C4-2B (cell line): ENCODE measurements at regions not wholly inside any gene's neighbourhood (a gene's known extent, or its start where the extent isn't known, plus 50 kb on each side); places are given as distances from the start of the nearest gene placed in this dataset.
"Not testable (repeated sequence)": the region's sequence is repeated elsewhere in the genome, so short reads cannot be mapped to it uniquely, and the experiment has no call there.

ENCODE experiments used
- H3K27ac ChIP-seq: fragments of 450-650 bp; 2 replicates; pipeline ENCODE4 v1.5.1; 2017
- CTCF ChIP-seq: fragments of 450-650 bp; conservative IDR thresholded peaks from 2 replicates; pipeline ENCODE4 v1.5.1; 2017; ENCODE audit warnings: mild to moderate bottlenecking
- ZFX ChIP-seq: fragments of 450-650 bp; IDR thresholded peaks from 2 replicates; pipeline ENCODE4 v1.6.1; 2017

GRCh38 chr5:67771791-67772190 is 443.8 kb upstream of the PIK3R1 start:
- no peak overlapping the region for H3K27ac ChIP-seq
- TF ChIP-seq CTCF, result no peak
- TF ChIP-seq ZFX, result no peak

- H3K27ac ChIP-seq, result no peak overlapping the region
Measured at GRCh38 chr5:67771221-67771620, 444.3 kb upstream of the PIK3R1 start.

GRCh38 chr5:67770431-67771025 is 445.0 kb upstream of the PIK3R1 start:
- TF ChIP-seq CTCF (no peak), ZFX (no peak)
- no peak overlapping the region for H3K27ac ChIP-seq

More at GRCh38 chr5:67771221-67771620, 444.3 kb upstream of the PIK3R1 start:
- no peak for TF ChIP-seq ZFX
- no peak for TF ChIP-seq CTCF

- no peak for TF ChIP-seq CTCF
- TF ChIP-seq ZFX, result no peak
- H3K27ac ChIP-seq, result no peak overlapping the region
Measured at GRCh38 chr5:67765697-67766096, 449.9 kb upstream of the PIK3R1 start.

GRCh38 chr5:67757771-67758170 is 457.8 kb upstream of the PIK3R1 start:
- not testable (repeated sequence) for H3K27ac ChIP-seq

GRCh38 chr5:67752357-67752708 is 463.2 kb upstream of the PIK3R1 start:
- no peak for TF ChIP-seq ZFX
- no peak for TF ChIP-seq CTCF
- H3K27ac ChIP-seq, result no peak overlapping the region

GRCh38 chr5:67748165-67748690 is 467.3 kb upstream of the PIK3R1 start:
- H3K27ac ChIP-seq, result no peak overlapping the region
- TF ChIP-seq ZFX (no peak), CTCF (no peak)

GRCh38 chr5:67747096-67747495 is 468.5 kb upstream of the PIK3R1 start:
- no peak overlapping the region for H3K27ac ChIP-seq
- TF ChIP-seq CTCF (no peak), ZFX (no peak)

GRCh38 chr5:67746608-67747007 is 468.9 kb upstream of the PIK3R1 start:
- H3K27ac ChIP-seq, result not testable (repeated sequence)
